ENCODE measurements at regions not wholly inside any gene's neighbourhood (a gene's known extent, or its start where the extent isn't known, plus 50 kb on each side); places are given as distances from the start of the nearest gene placed in this dataset.

DNA sequence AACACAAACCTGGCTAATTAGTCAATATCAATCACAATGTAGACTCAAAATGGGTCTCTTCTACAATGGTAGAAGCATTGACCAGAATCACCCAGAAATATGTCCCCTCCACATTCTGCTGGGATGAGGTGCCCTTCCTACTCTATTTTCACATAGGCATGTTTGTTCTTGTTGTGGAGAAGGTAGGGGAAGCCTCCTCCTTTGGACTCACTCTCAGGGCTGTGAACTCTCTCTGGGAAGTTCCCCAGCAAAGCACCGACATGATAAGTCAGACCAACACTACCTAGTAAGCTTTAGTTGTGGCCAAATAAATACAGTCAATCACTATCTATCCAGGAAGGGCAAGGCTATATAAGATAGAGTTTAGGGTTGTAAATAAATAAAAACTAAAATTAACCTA lies 194.5 kb upstream of the UBL3 start:
- TF ChIP-seq, protein P1, sequence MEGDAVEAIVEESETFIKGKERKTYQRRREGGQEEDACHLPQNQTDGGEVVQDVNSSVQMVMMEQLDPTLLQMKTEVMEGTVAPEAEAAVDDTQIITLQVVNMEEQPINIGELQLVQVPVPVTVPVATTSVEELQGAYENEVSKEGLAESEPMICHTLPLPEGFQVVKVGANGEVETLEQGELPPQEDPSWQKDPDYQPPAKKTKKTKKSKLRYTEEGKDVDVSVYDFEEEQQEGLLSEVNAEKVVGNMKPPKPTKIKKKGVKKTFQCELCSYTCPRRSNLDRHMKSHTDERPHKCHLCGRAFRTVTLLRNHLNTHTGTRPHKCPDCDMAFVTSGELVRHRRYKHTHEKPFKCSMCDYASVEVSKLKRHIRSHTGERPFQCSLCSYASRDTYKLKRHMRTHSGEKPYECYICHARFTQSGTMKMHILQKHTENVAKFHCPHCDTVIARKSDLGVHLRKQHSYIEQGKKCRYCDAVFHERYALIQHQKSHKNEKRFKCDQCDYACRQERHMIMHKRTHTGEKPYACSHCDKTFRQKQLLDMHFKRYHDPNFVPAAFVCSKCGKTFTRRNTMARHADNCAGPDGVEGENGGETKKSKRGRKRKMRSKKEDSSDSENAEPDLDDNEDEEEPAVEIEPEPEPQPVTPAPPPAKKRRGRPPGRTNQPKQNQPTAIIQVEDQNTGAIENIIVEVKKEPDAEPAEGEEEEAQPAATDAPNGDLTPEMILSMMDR (IDR thresholded peaks at IDR 0.05) = no peak
- no peak for TF ChIP-seq POLR2A (IDR thresholded peaks at IDR 0.05)
